Stimulated activated CD8-positive, alpha-beta memory T cell treated with anti-CD3 and anti-CD28 coated beads, Interleukin-15, amount 100 ng/mL, for 1 hour (primary cell): ENCODE measurements at regions not wholly inside any gene's neighbourhood (a gene's known extent, or its start where the extent isn't known, plus 50 kb on each side); places are given as distances from the start of the nearest gene placed in this dataset.
"Not testable (repeated sequence)": the region's sequence is repeated elsewhere in the genome, so short reads cannot be mapped to it uniquely, and the experiment has no call there.

Experiments used
- DNase-seq: peaks from one replicate; pipeline ENCODE4 v3.0.0-alpha.2; 2020; ENCODE audit warnings: low read depth

DNA sequence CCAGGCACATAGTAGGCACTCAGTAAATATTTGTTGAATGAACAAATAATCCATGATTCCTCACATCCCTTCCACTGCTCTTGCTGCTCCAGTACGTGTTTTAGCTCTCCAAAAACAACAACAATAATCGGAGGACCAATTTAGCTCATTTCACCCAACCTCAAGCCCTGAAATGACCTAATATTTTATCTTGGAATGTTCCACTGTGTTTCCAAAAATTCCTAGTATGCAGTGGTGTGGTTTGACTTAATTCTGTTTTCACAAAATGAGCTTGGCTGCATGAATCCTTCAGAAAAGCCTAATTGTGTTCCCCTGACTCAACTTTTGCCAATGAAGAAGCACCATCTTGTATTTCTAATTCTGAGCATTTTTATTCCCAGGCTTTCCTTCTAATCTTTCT, 168.0 kb upstream of the PHACTR1 start:
- DNase-seq = no peak

DNA sequence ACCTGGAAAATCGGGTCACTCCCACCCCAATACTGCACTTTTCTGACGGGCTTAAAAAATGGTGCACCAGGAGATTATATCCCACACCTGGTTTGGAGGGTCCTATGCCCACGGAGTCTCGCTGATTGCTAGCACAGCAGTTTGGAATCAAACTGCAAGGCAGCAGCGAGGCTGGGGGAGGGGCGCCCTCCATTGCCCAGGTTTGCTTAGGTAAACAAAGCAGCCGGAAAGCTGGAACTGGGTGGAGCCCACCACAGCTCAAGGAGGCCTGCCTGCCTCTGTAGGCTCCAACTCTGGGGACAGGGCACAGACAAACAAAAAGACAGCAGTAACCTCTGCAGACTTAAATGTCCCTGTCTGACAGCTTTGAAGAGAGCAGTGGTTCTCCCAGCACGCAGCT, 167.1 kb upstream of the PHACTR1 start:
- DNase-seq = not testable (repeated sequence)

DNA sequence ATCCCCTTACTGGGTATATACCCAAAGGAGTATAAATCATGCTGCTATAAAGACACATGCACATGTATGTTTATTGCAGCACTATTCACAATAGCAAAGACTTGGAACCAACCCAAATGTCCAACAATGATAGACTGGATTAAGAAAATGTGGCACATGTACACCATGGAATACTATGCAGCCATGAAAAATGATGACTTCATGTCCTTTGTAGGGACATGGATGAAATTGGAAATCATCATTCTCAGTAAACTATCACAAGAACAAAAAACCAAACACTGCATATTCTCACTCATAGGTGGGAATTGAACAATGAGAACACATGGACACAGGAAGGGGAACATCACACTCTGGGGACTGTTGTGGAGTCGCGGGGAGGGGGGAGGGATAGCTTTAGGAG, 161.7 kb upstream of the PHACTR1 start:
- not testable (repeated sequence) for DNase-seq

DNA sequence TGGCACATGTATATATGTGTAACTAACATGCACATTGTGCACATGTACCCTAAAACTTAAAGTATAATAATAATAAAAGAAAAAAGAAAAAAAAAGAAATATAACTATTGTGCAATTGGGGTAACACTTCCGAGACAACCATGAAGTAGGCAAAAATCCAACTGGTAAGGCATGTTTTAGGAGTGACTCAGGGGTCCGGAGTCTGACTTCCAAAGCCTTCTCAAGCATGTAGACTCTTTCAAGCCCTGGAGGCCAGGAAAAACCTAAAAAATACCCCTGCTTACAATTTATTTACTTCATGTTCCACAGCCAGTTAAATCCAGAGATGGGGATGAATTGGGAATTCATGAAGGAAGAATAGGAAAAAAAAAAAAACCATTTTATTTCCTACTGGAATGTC, 161.3 kb upstream of the PHACTR1 start:
- DNase-seq = no peak

- no peak for DNase-seq
Measured at GRCh38 chr6:12555781-12556180, 160.8 kb upstream of the PHACTR1 start.

- no peak for DNase-seq
Measured at GRCh38 chr6:12557765-12558164, 158.8 kb upstream of the PHACTR1 start.

GRCh38 chr6:12560315-12560714, 156.3 kb upstream of the PHACTR1 start:
- no peak for DNase-seq

DNA sequence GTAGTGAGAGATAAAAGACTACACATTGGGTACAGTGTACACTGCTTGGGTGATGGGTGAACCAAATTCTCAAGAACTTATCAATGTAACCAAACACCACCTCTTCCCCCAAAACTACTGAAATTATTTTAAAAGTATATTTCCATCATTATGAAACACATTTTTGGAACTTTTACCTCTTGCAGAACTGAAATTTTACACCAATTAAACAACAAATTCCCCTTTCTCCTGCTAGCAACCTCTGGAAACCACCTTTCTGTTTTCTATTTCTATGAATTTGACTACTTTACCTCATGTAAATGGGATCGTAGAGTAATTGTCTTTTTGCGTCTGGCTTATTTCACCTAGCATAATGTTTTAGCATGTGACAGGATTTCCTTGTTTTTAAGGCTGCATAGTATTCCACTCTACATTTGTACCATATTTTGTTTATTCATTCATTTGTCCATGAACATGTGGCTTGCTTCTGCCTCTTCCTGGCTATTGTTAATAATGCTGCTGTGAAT, 149.9 kb upstream of the PHACTR1 start:
- no peak for DNase-seq

GRCh38 chr6:12567682-12568081, 148.9 kb upstream of the PHACTR1 start:
- no peak for DNase-seq

- DNase-seq = no peak
Measured at GRCh38 chr6:12569646-12570045, 146.9 kb upstream of the PHACTR1 start.

GRCh38 chr6:12570461-12571030, 146.0 kb upstream of the PHACTR1 start:
- DNase-seq = no peak

- DNase-seq = no peak
Measured at GRCh38 chr6:12572896-12573827, 143.4 kb upstream of the PHACTR1 start.

- DNase-seq = no peak
Measured at GRCh38 chr6:12575961-12576360, 140.6 kb upstream of the PHACTR1 start.

DNA sequence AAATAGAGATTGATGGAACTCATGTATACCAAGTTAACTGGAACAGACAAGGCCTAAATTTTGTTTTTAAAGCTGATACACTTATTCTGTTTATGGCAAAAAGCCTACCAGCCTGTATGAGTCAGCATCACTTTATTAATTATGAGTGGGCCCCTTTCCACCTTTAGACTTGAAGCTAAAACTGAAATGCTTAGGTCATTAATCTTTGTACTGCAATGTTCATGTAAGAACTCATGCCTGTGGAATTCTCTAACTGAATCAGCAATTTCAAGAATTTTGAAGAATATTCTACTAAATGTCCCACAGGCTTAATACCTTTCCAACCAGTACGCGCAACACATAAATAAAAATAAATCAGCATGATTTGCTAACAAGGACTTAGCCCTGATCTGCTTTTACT, 140.2 kb upstream of the PHACTR1 start:
- DNase-seq = no peak

DNA sequence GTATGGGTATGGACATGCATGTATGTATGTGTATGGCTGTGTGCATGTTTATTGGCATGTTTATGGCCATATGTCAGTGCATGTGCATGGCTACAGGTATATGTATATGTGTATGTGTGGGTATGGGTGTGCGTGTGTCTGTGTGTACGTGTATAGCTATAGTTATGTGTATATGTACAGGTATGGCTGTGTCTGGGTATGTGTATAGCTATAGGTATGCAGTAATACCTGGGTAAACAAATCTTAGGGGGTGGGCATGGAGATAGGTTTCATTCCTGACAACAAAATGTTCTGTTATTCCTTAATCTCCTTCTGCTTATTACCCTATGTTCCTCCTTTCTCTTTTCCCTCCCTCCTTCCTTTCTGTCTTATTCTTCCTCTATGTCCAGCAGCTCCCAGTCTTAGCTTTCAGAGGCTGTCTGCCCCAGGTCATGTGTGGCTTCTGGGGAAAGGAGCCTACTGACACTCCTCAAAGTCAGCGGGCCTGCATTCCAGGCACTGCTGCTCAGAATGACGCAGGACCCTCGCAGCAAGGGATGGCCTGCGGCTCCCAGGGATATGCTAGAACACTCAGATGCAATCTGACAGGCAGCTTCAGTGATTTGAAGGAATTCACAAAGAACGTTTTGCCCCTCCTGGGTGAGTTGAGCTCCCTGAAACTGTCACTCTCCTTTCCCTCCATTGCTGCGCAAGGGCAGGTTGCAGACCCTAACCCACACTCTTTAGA, 139.3 kb upstream of the PHACTR1 start:
- no peak for DNase-seq

GRCh38 chr6:12578097-12578496, 138.5 kb upstream of the PHACTR1 start:
- DNase-seq = no peak

DNA sequence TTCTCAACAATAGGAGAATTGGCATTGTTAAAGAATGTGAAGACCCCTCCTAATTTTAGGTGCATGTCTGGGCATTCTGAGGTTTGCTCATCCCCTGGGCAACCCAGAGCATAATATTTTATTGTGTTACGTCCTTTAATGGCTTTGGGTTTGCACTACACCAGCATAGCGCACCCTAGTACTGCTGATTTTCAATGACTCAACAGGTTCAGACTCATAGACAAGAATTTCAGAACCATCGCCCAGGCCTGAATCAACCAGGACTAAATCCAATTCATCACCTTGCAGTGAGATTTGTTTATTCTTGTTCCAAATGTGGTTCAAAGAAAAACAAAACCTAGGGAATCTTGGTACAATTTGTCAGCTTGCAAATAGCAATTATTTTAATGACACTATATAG, 137.8 kb upstream of the PHACTR1 start:
- DNase-seq = no peak

GRCh38 chr6:12580290-12580689, 136.3 kb upstream of the PHACTR1 start:
- no peak for DNase-seq

- no peak for DNase-seq
Measured at GRCh38 chr6:12582421-12583110, 134.0 kb upstream of the PHACTR1 start.

DNA sequence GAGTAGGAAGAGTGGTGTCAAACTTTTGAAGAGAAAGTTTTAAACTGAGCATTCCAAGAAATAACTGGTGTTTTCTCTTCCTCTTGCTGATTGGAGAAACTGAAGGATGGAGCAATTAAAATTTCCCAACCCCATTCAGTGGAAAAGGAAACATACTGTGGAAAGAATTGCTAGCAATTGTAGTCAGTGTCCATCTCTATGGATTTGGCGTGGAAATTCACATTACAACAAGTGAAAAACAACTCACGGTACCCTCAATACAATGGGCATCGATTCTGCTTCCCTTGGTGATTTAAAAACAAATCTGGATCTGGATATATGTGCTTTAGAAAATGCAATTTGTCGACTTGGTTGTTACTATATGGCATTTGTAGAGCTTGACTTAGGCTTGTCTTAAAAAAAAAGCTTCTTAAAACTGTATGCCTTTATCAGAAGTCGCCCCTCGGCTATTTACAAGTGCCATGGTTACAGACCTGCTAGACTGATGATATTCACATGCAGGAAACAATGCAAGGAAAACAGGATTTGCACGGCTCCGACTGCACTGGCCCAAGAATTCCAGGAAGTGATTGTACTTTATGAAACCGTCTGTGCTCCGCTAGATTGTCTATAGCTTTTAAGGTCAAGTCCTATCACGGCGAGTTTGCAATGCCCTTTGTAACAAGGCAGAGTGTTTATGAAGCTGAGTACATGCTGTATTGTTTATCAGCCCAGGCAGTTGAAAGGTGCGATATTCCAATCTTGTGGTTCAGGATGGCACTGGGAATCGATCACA, 131.7 kb upstream of the PHACTR1 start:
- DNase-seq = no peak

GRCh38 chr6:12585497-12585958, 131.0 kb upstream of the PHACTR1 start:
- no peak for DNase-seq
